ENCODE measurements at regions not wholly inside any gene's neighbourhood (a gene's known extent, or its start where the extent isn't known, plus 50 kb on each side); places are given as distances from the start of the nearest gene placed in this dataset.

DNA sequence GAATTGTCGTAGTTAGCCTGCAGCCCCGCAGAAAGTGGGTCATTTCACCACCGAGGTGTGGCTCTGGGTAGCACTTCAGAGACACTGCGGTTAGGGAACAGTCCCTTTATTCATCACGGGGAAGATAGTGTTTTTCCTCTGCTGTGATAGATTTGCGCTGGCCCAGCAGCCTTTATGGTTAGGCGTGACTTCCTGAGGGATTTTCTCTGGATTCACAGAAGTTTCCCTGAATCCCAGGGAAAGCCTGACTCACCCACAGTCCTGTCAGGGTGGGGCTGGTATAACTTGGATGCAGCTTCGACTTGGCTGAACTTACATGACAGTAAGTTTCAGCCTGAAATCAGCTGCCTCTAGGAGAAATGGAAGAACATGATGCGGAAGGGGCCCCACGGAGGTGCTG lies 196.3 kb upstream of the HHIP start:
- dilution Hi-C loops (cut with HindIII; ENCODE audit: low sequenced_read_pairs, unreplicated experiment): no loop called here
- no peaks in the 10 kb centered on the region for H4K20me1 ChIP-seq (ENCODE audit: insufficient read depth, low read length)
- no peak overlapping the region for H3K14ac ChIP-seq (replicated peaks; ENCODE audit: low read depth, low read length)
- H3K56ac ChIP-seq (ENCODE audit: extremely low read depth, insufficient read depth, low read length): no peak overlapping the region
- peak overlapping the region; percentile 28 for H2AK9ac ChIP-seq (replicated peaks; ENCODE audit: low read depth, low read length, poor library complexity)
- WGBS, 2 experiments (ENCODE audit: extremely low coverage in 2 of 2, insufficient read length in 1 of 2): 70% methylated on average over 2 of the region's 10 CpGs; no CpG with 5 or more reads in 1 of the 2 experiments
- no peak overlapping the region for H2BK20ac ChIP-seq (ENCODE audit: low read depth, low read length)
- no peak overlapping the region for H3K23ac ChIP-seq (ENCODE audit: low read depth, low read length)
- no peak overlapping the region for H3K9ac ChIP-seq (ENCODE audit: low read depth, low read length)
- no peak overlapping the region for H4K91ac ChIP-seq (ENCODE audit: insufficient read depth, low read depth, low read length)
- H2AFZ ChIP-seq (replicated peaks; ENCODE audit: low read length, poor library complexity): no peak overlapping the region
- intact Hi-C loops (cut with micrococcal nuclease): no loop called here
- no peak for TF ChIP-seq MAZ (IDR thresholded peaks at IDR 0.05; ENCODE audit: borderline replicate concordance, low read depth, low read length)
- no peak for TF ChIP-seq POLR2A (IDR thresholded peaks at IDR 0.05; ENCODE audit: low read depth, low read length)
- no peak for TF ChIP-seq CHD1 (IDR thresholded peaks at IDR 0.05; ENCODE audit: low read depth, low read length)
- TF ChIP-seq RCOR1 (IDR thresholded peaks at IDR 0.05; ENCODE audit: insufficient replicate concordance, low read length): no peak
- TF ChIP-seq SMC3 (IDR thresholded peaks at IDR 0.05; ENCODE audit: low read depth, low read length): no peak
- TF ChIP-seq MXI1 (IDR thresholded peaks at IDR 0.05; ENCODE audit: borderline replicate concordance, low read depth, low read length): no peak
- TF ChIP-seq MAFK (IDR thresholded peaks at IDR 0.05; ENCODE audit: low read depth, low read length): no peak
- TF ChIP-seq BHLHE40 (IDR thresholded peaks at IDR 0.05; ENCODE audit: low read depth, low read length): no peak
- H3K18ac ChIP-seq (ENCODE audit: low read depth, low read length): no peak overlapping the region
- H2BK15ac ChIP-seq (ENCODE audit: low read depth, low read length): no peak overlapping the region
- H4K8ac ChIP-seq (ENCODE audit: low read depth in 2 of 2, low read length in 2 of 2): no peak overlapping the region
- no peak overlapping the region for H3K4me3 ChIP-seq (ENCODE audit: insufficient read depth, low read depth, low read length)
- H3K9me3 ChIP-seq (ENCODE audit: control insufficient read depth, insufficient read depth, low read length): no peaks in the 10 kb centered on the region
- H3K36me3 ChIP-seq (ENCODE audit: control insufficient read depth, insufficient read depth, low read length): no peaks in the 10 kb centered on the region
- H4K5ac ChIP-seq (ENCODE audit: low read depth, low read length): no peak overlapping the region
- ChIA-PET CTCF (no interaction called here), POLR2A (ENCODE audit: unreplicated experiment) (no interaction called here)
- no peak overlapping the region for H2BK120ac ChIP-seq (ENCODE audit: low read depth, low read length)
- H3K4me1 ChIP-seq (ENCODE audit: control insufficient read depth, insufficient read depth, low read length): no peaks in the 10 kb centered on the region
- no peak for ATAC-seq (ENCODE audit: low read depth)
- no peak overlapping the region for H2AK5ac ChIP-seq (ENCODE audit: low read depth, low read length)
- no peaks in the 10 kb centered on the region for H3K27me3 ChIP-seq (ENCODE audit: control insufficient read depth, insufficient read depth, low read length)
- no peaks in the 10 kb centered on the region for H3K9me1 ChIP-seq (ENCODE audit: insufficient read depth, low read length)
- BruUV-seq (replicated peaks): no TSS peak
- H2BK5ac ChIP-seq (ENCODE audit: low read depth, low read length, poor library complexity, severe bottlenecking): no peak overlapping the region
- no peak overlapping the region for H3K4ac ChIP-seq (ENCODE audit: low read depth, low read length)
- no peaks in the 10 kb centered on the region for H3K79me1 ChIP-seq (ENCODE audit: low read depth in 1 of 2, low read length in 2 of 2)
- no peak for DNase-seq
- H3K4me2 ChIP-seq (ENCODE audit: low read depth, low read length): no peak overlapping the region
- in situ Hi-C loops (cut with MboI; ENCODE audit: low sequenced_read_pairs): no loop called here
- no peak overlapping the region for H3K27ac ChIP-seq (ENCODE audit: insufficient read depth, low read length)
